HepG2 (cell line): ENCODE measurements at regions not wholly inside any gene's neighbourhood (a gene's known extent, or its start where the extent isn't known, plus 50 kb on each side); places are given as distances from the start of the nearest gene placed in this dataset.

Source experiments
- ATAC-seq: fragments of 200-7000 bp; cut with Tn5 transposase; 3 replicates; pipeline ENCODE4 v1.9.1; 2020; ENCODE audit warnings: mild to moderate bottlenecking, moderate library complexity
- BruUV-seq: library from RNA; stranded (reverse); fragments of 400-500 nt; replicated peaks from 2 replicates; lab custom pipeline; 2021; lab: Mats Ljungman, UMichigan
- CTCF ChIA-PET: fragments of 300-600 bp; formaldehyde crosslinking; extraction: SDS; loops from one replicate; lab custom pipeline; 2021; ENCODE audit warnings: low total read pairs, inconsistent platforms, low intra/inter-chr PET ratio; lab: Yijun Ruan, JAX
- POLR2A ChIA-PET: fragments of 350-600 bp; sonication (Branson Sonifier 250); formaldehyde crosslinking; loops from one replicate; lab custom pipeline; 2020; ENCODE audit warnings: antibody characterized with exemption, inconsistent platforms; lab: Yijun Ruan, JAX
- DNase-seq: peaks from one replicate; pipeline ENCODE4 v3.0.0-alpha.2; 2015; ENCODE audit warnings: low spot score
- FAIRE-seq: peaks from 3 replicates; lab custom pipeline; 2011; peaks lifted over from hg19 to GRCh38; lab: Jason Lieb, UNC
- H2AFZ ChIP-seq: one replicate; pipeline ENCODE4 v1.6.1; 2011; ENCODE audit warnings: low read length, inconsistent platforms
- H3K27ac ChIP-seq: fragments of 300-600 bp; 3 replicates; pipeline ENCODE4 v1.8.0; 2011; ENCODE audit warnings: mixed run types, mild to moderate bottlenecking, mixed read lengths, low read length, inconsistent platforms; ENCODE audit not compliant: insufficient read depth; ENCODE audit errors: extremely low read length
- H3K27me3 ChIP-seq, 2 experiments: fragments of 200-600 bp in 1 of 2; 2 replicates in 1 of 2; 3 replicates in 1 of 2; pipeline versions ENCODE4 v1.6.0 to v1.8.0; 2011; ENCODE audit warnings: low read length in 2 of 2, mild to moderate bottlenecking in 2 of 2, moderate library complexity in 2 of 2, inconsistent platforms in 1 of 2; ENCODE audit not compliant: insufficient read depth in 2 of 2, control insufficient read depth in 1 of 2
- H3K36me3 ChIP-seq, 2 experiments: fragments of 200-600 bp in 1 of 2; replicated peaks in 1 of 2; 2 replicates in 1 of 2; 3 replicates in 1 of 2; pipeline versions ENCODE4 v1.5.1 to v1.8.0; 2011; ENCODE audit warnings: low read length in 2 of 2, inconsistent platforms in 1 of 2; ENCODE audit not compliant: insufficient read depth in 2 of 2, control insufficient read depth in 1 of 2
- H3K4me1 ChIP-seq: 2 replicates; pipeline ENCODE4 v1.5.1; 2012; ENCODE audit warnings: low read length, inconsistent platforms; ENCODE audit not compliant: insufficient read depth
- H3K4me2 ChIP-seq: 2 replicates; pipeline ENCODE4 v1.6.0; 2011; ENCODE audit warnings: low read depth, low read length, inconsistent platforms
- H3K4me3 ChIP-seq, 3 experiments: fragments of 200-600 bp in 1 of 3; sonication (generic), shearing (Covaris generic) in 1 of 3; replicated peaks in 1 of 3; 2 replicates each; pipeline ENCODE4 v1.5.1; 2011 to 2016; ENCODE audit warnings: low read length in 3 of 3, inconsistent platforms in 2 of 3, low read depth in 2 of 3, mild to moderate bottlenecking in 2 of 3, control low read depth in 1 of 3, mixed read lengths in 1 of 3; ENCODE audit not compliant: insufficient read depth in 1 of 3
- H3K79me2 ChIP-seq: one replicate; pipeline ENCODE4 v1.6.1; 2011; ENCODE audit warnings: low read length, inconsistent platforms; ENCODE audit not compliant: insufficient read depth
- H3K9ac ChIP-seq: 2 replicates; pipeline ENCODE4 v1.6.0; 2011; ENCODE audit warnings: mild to moderate bottlenecking, low read depth, low read length, inconsistent platforms; ENCODE audit not compliant: insufficient read depth
- H3K9me3 ChIP-seq: 2 replicates; pipeline ENCODE4 v1.5.1; 2012; ENCODE audit warnings: mild to moderate bottlenecking, low read length
- H4K20me1 ChIP-seq: 2 replicates; pipeline ENCODE4 v1.6.0; 2011; ENCODE audit warnings: inconsistent platforms, mild to moderate bottlenecking, low read length, moderate library complexity; ENCODE audit not compliant: insufficient read depth
- BRD4 ChIP-seq: sonication (generic); formaldehyde crosslinking; IDR thresholded peaks from 2 replicates; pipeline ENCODE4 v1.4.0; 2020; ENCODE audit warnings: missing genetic modification reagents
- DZIP1 ChIP-seq: sonication (generic); formaldehyde crosslinking; IDR thresholded peaks from 2 replicates; pipeline ENCODE4 v1.5.0; 2020; ENCODE audit warnings: mild to moderate bottlenecking, missing genetic modification reagents
- HNRNPL ChIP-seq: fragments of 200-400 bp; formaldehyde crosslinking; IDR thresholded peaks from 2 replicates; pipeline ENCODE4 v1.6.1; 2017; ENCODE audit warnings: mild to moderate bottlenecking, low read depth, low read length
- IKZF1 ChIP-seq: fragments of 450-650 bp; IDR thresholded peaks from 2 replicates; pipeline ENCODE4 v1.7.1; 2016
- MTA3 ChIP-seq: sonication (generic); formaldehyde crosslinking; IDR thresholded peaks from 2 replicates; pipeline ENCODE4 v1.4.0; 2020; ENCODE audit warnings: missing genetic modification reagents
- NFAT5 ChIP-seq: sonication (generic); formaldehyde crosslinking; IDR thresholded peaks from 2 replicates; pipeline ENCODE4 v1.4.0; 2020; ENCODE audit warnings: missing genetic modification reagents
- RXRA ChIP-seq: sonication (generic); formaldehyde crosslinking; IDR thresholded peaks from 2 replicates; pipeline ENCODE4 v1.5.1; 2020; ENCODE audit warnings: missing genetic modification reagents
- SNAPC4 ChIP-seq: sonication (generic); formaldehyde crosslinking; IDR thresholded peaks from 2 replicates; pipeline ENCODE4 v1.4.0; 2020; ENCODE audit warnings: mild to moderate bottlenecking, missing genetic modification reagents
- SSRP1 ChIP-seq: IDR thresholded peaks from 2 replicates; pipeline ENCODE4 v1.6.1; 2016; ENCODE audit warnings: control low read depth
- TRIM24 ChIP-seq: sonication (generic); formaldehyde crosslinking; IDR thresholded peaks from 2 replicates; pipeline ENCODE4 v1.8.0; 2022; ENCODE audit warnings: mild to moderate bottlenecking, missing genetic modification reagents
- ZMYM4 ChIP-seq: sonication (generic); formaldehyde crosslinking; IDR thresholded peaks from 2 replicates; pipeline ENCODE4 v1.8.1; 2023; ENCODE audit warnings: mild to moderate bottlenecking, missing genetic modification reagents
- ZNF24 ChIP-seq: fragments of 450-650 bp; IDR thresholded peaks from 2 replicates; pipeline ENCODE4 v1.6.1; 2017; ENCODE audit warnings: antibody characterized with exemption, mild to moderate bottlenecking
- ZNF557 ChIP-seq: sonication (generic); formaldehyde crosslinking; IDR thresholded peaks from 2 replicates; pipeline ENCODE4 v1.4.0; 2020; ENCODE audit warnings: missing genetic modification reagents
- WGBS: methylation state at CpG from one replicate; pipeline ENCODE4 v1.1.6; 2017; ENCODE audit warnings: low lambda C conversion rate; 5-methylcytosine and 5-hydroxymethylcytosine counted together
- in situ Hi-C: cut with HindIII; loops from 2 replicates; pipeline ENCODE4 v1.10.0; 2017; ENCODE audit warnings: low pct_unique_long_range_greater_than_20kb; ENCODE audit not compliant: extremely low pct_ligation_motif_present
- intact Hi-C: fragments of 100-400 bp; cut with micrococcal nuclease; formaldehyde crosslinking; loops from one replicate; pipeline ENCODE4 v1.10.0; 2022; ENCODE audit not compliant: unreplicated experiment

GRCh38 chr2:160925956-160926355 lies 234.3 kb upstream of the TANK start (continued):
- TF ChIP-seq BRD4 (CRISPR knock-in tag) (no peak), TRIM24 (CRISPR knock-in tag) (no peak), DZIP1 (CRISPR knock-in tag) (no peak)

- intact Hi-C loops (no loop called here), in situ Hi-C loops (no loop called here)
- H3K4me3 ChIP-seq, result no peak overlapping the region
- POLR2A ChIA-PET, result no interaction called here
- no peaks in the 10 kb centered on the region for H4K20me1 ChIP-seq
- no peaks in the 10 kb centered on the region for H3K9me3 ChIP-seq
- H3K4me2 ChIP-seq, result no peak overlapping the region
- WGBS, result 0% methylated on average over 2 of the region's 2 CpGs
- no peaks in the 10 kb centered on the region for H3K27me3 ChIP-seq
- peaks cover 18% of the 10 kb centered on the region for H3K4me1 ChIP-seq
- ATAC-seq (no peak), FAIRE-seq (no peak), DNase-seq (no peak)
- CTCF ChIA-PET, result no interaction called here
- H3K36me3 ChIP-seq, result no peaks in the 10 kb centered on the region
- BruUV-seq, result no TSS peak
- H3K27ac ChIP-seq, result no peak overlapping the region
- H3K79me2 ChIP-seq, result no peaks in the 10 kb centered on the region
- no peak overlapping the region for H3K9ac ChIP-seq
- no peak overlapping the region for H2AFZ ChIP-seq
- TF ChIP-seq SSRP1 (CRISPR knock-in tag) (no peak), IKZF1 (no peak), RXRA (CRISPR knock-in tag) (no peak), SNAPC4 (CRISPR knock-in tag) (no peak), ZMYM4 (CRISPR knock-in tag) (no peak), HNRNPL (no peak), ZNF24 (no peak), NFAT5 (no peak), ZNF557 (CRISPR knock-in tag) (no peak), MTA3 (CRISPR knock-in tag) (no peak)
These were observed 232.9 kb upstream of the TANK start for GRCh38 chr2:160927324-160927723.
